ENCODE measurements at regions not wholly inside any gene's neighbourhood (a gene's known extent, or its start where the extent isn't known, plus 50 kb on each side); places are given as distances from the start of the nearest gene placed in this dataset.
"Not testable (repeated sequence)": the region's sequence is repeated elsewhere in the genome, so short reads cannot be mapped to it uniquely, and the experiment has no call there.

DNA sequence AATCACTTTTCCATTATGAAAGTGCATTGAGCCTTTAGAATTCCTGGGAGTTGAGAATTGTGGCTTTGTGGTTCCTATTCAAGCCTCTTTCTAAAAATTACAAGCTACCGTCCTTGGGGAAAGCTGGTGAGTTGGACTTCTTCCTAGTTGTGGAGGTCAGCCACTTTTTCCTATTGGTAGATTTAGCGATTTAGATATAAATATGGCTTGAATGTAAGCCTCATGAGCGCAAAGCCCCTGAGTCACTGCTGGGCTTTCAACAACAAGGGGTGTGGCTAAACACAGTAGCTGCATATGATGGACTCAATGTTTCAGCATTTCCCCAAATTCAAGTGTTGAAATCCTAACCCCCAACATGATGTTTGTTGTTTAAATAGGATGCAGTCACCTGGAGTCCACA lies 150.0 kb upstream of the IGFBP3 start:
- DNase-seq (ENCODE audit: extremely low read depth in 1 of 11, low read depth in 9 of 11, low spot score in 4 of 11) = no peak

- DNase-seq (ENCODE audit: extremely low read depth in 1 of 11, low read depth in 9 of 11, low spot score in 4 of 11) = no peak
Observed at GRCh38 chr7:46068159-46068558, 147.1 kb upstream of the IGFBP3 start.

GRCh38 chr7:46059308-46060020 lies 138.4 kb upstream of the IGFBP3 start:
- DNase-seq (ENCODE audit: extremely low read depth in 1 of 11, low read depth in 9 of 11, low spot score in 4 of 11) = no peak

GRCh38 chr7:46058086-46058823 lies 137.2 kb upstream of the IGFBP3 start:
- no peak for DNase-seq (ENCODE audit: extremely low read depth in 1 of 11, low read depth in 9 of 11, low spot score in 4 of 11)

DNA sequence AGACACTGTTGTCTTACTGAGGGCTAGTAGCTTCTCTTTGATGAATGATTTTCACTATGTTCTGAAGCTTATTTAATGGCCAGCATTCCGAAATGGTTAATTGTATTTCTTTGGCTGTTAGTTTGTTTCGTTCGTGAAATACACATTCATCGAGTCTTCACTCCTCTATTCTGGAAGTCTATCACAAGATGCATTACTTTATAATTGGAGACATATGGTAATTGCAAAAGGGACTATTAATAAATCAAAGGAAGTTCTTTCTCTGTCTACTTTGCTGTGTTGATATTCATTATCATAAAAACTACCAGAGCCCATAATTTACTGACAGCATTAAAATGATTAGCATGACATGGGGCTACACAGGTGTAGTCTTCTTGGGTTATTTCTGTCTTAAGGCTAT lies 133.8 kb upstream of the IGFBP3 start:
- DNase-seq (ENCODE audit: extremely low read depth in 1 of 11, low read depth in 9 of 11, low spot score in 4 of 11) = no peak

GRCh38 chr7:46054272-46054671 lies 133.2 kb upstream of the IGFBP3 start:
- DNase-seq (ENCODE audit: extremely low read depth in 1 of 11, low read depth in 9 of 11, low spot score in 4 of 11) = peak in 3 of 11 donors; percentile 12 to 25 (median 16)

- DNase-seq (ENCODE audit: extremely low read depth in 1 of 11, low read depth in 9 of 11, low spot score in 4 of 11) = no peak
Observed at GRCh38 chr7:46047581-46047980, 126.5 kb upstream of the IGFBP3 start.

GRCh38 chr7:46043338-46043737 lies 122.3 kb upstream of the IGFBP3 start:
- DNase-seq (ENCODE audit: extremely low read depth in 1 of 11, low read depth in 9 of 11, low spot score in 4 of 11) = not testable (repeated sequence)

DNA sequence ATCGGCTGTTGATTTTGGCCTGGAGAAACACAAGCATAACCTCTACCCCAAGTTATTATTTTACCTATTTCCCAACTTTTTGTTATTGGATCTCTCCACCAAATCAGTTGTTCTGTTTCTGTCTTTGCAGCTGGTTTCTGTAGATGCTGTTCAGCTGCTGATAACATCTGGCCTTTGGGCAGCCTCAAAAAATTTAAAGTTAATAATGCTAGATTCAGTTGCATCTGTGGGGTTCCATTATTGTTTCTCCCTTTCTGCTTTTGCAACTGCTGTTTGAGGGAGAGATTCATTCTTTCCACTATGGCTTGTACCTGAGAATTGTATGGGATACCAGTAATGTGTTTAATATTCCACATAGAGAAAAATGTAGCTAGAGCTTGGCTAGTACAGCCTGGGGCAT lies 118.7 kb upstream of the IGFBP3 start:
- not testable (repeated sequence) for DNase-seq (ENCODE audit: extremely low read depth in 1 of 11, low read depth in 9 of 11, low spot score in 4 of 11)

GRCh38 chr7:46035166-46035565 lies 114.1 kb upstream of the IGFBP3 start:
- no peak for DNase-seq (ENCODE audit: extremely low read depth in 1 of 11, low read depth in 9 of 11, low spot score in 4 of 11)

- DNase-seq (ENCODE audit: extremely low read depth in 1 of 11, low read depth in 9 of 11, low spot score in 4 of 11) = no peak
Observed at GRCh38 chr7:46034056-46034768, 113.1 kb upstream of the IGFBP3 start.

GRCh38 chr7:46033592-46033991 lies 112.5 kb upstream of the IGFBP3 start:
- no peak for DNase-seq (ENCODE audit: extremely low read depth in 1 of 11, low read depth in 9 of 11, low spot score in 4 of 11)

- DNase-seq (ENCODE audit: extremely low read depth in 1 of 11, low read depth in 9 of 11, low spot score in 4 of 11) = no peak
Observed at GRCh38 chr7:46032942-46033341, 111.9 kb upstream of the IGFBP3 start.

- no peak for DNase-seq (ENCODE audit: extremely low read depth in 1 of 11, low read depth in 9 of 11, low spot score in 4 of 11)
Observed at GRCh38 chr7:46032353-46032752, 111.3 kb upstream of the IGFBP3 start.

GRCh38 chr7:46029111-46029704 lies 108.1 kb upstream of the IGFBP3 start:
- DNase-seq (ENCODE audit: extremely low read depth in 1 of 11, low read depth in 9 of 11, low spot score in 4 of 11) = no peak

- no peak for DNase-seq (ENCODE audit: extremely low read depth in 1 of 11, low read depth in 9 of 11, low spot score in 4 of 11)
Observed at GRCh38 chr7:46028246-46028645, 107.2 kb upstream of the IGFBP3 start.

- no peak for DNase-seq (ENCODE audit: extremely low read depth in 1 of 11, low read depth in 9 of 11, low spot score in 4 of 11)
Observed at GRCh38 chr7:46026741-46027140, 105.7 kb upstream of the IGFBP3 start.

DNA sequence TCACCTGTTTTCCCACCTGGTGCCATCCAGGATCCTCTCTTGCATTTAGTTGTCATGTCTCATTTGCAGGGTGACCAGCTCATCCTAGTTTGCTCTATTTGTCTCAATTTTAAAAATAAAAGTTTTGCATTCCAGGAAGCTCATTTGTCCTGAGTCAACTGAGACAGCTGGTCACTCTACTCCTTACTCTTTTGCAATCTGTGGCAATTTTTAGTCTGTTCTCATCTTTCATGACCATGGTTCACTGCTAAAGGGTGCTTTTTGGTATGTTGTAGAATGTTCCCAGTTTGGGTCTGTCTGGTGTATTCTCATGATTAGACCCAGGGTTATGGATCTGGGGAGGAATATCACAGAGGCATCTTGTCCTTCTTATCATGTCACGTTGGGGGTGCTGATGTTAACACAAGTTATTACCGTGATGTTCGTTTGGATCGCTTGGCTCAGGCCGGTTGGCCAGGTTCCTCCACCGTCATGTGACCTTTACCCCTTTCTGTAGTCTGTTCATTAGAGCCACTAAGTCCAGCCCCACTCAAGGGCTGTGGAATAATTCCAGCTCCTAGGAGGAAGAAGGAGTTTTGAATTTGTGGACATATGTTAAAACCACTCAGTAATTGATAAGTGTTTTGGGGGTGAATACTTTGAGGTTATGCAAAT lies 103.3 kb upstream of the IGFBP3 start:
- no peak for DNase-seq (ENCODE audit: extremely low read depth in 1 of 11, low read depth in 9 of 11, low spot score in 4 of 11)

GRCh38 chr7:46022397-46022796 lies 101.3 kb upstream of the IGFBP3 start:
- DNase-seq (ENCODE audit: extremely low read depth in 1 of 11, low read depth in 9 of 11, low spot score in 4 of 11) = no peak

Measured in renal cortex interstitium (tissue), 11 donors.